PC-9 (cell line): ENCODE measurements at regions not wholly inside any gene's neighbourhood (a gene's known extent, or its start where the extent isn't known, plus 50 kb on each side); places are given as distances from the start of the nearest gene placed in this dataset.

Source experiments
- BruUV-seq: library from RNA; stranded (reverse); fragments of 400-500 nt; replicated peaks from 2 replicates; lab custom pipeline; 2021; lab: Mats Ljungman, UMichigan
- CTCF ChIA-PET: fragments of 300-600 bp; sonication (Branson Sonifier 250); formaldehyde crosslinking; loops from one replicate; lab custom pipeline; 2022; ENCODE audit warnings: antibody characterized with exemption; lab: Charles Lee
- POLR2A ChIA-PET: fragments of 300-600 bp; sonication (Branson Sonifier 250); formaldehyde crosslinking; loops from one replicate; lab custom pipeline; 2022; ENCODE audit warnings: antibody characterized with exemption; ENCODE audit not compliant: unreplicated experiment; lab: Charles Lee
- DNase-seq, 2 experiments: peaks; one replicate each; pipeline versions ENCODE4 v3.0.0 to v3.0.0-alpha.2; 2015 to 2022; ENCODE audit warnings: mixed read lengths in 1 of 2
- H2AFZ ChIP-seq: fragments of 200-600 bp; sonication (generic); 2 replicates; pipeline ENCODE4 v1.8.1; 2017; ENCODE audit warnings: antibody characterized with exemption
- H3F3A ChIP-seq: fragments of 200-600 bp; sonication (generic); 2 replicates; pipeline ENCODE4 v1.8.1; 2017; ENCODE audit warnings: antibody characterized with exemption, mild to moderate bottlenecking, low read depth; ENCODE audit not compliant: insufficient read depth
- H3K27ac ChIP-seq: fragments of 200-600 bp; sonication (generic); 2 replicates; pipeline ENCODE4 v1.6.1; 2016; ENCODE audit warnings: mixed run types
- H3K27me3 ChIP-seq: fragments of 200-600 bp; sonication (generic); 2 replicates; pipeline ENCODE4 v1.6.1; 2016; ENCODE audit warnings: low read depth, mixed run types; ENCODE audit not compliant: insufficient read depth
- H3K36me3 ChIP-seq: fragments of 200-600 bp; sonication (generic); 2 replicates; pipeline ENCODE4 v1.6.1; 2016; ENCODE audit warnings: low read depth, mixed run types
- H3K4me1 ChIP-seq: fragments of 200-600 bp; sonication (generic); replicated peaks from 2 replicates; pipeline ENCODE4 v1.6.1; 2016; ENCODE audit warnings: mixed run types; ENCODE audit not compliant: insufficient read depth
- H3K4me2 ChIP-seq: fragments of 200-600 bp; sonication (generic); 2 replicates; pipeline ENCODE4 v1.6.1; 2017; ENCODE audit warnings: mixed run types
- H3K4me3 ChIP-seq: fragments of 200-600 bp; sonication (generic); 2 replicates; pipeline ENCODE4 v1.6.1; 2016; ENCODE audit warnings: mixed run types
- H3K79me2 ChIP-seq: fragments of 200-600 bp; sonication (generic); 2 replicates; pipeline ENCODE4 v1.6.1; 2017; ENCODE audit warnings: low read depth, mixed run types
- H3K9me2 ChIP-seq: fragments of 200-600 bp; sonication (generic); 2 replicates; pipeline ENCODE4 v1.8.1; 2017; ENCODE audit warnings: mild to moderate bottlenecking; ENCODE audit not compliant: insufficient read depth
- H3K9me3 ChIP-seq: fragments of 200-600 bp; sonication (generic); 2 replicates; pipeline ENCODE4 v1.8.1; 2016; ENCODE audit warnings: low read depth; ENCODE audit not compliant: insufficient read depth
- H4K20me1 ChIP-seq: fragments of 200-600 bp; sonication (generic); 2 replicates; pipeline ENCODE4 v1.8.1; 2017; ENCODE audit not compliant: insufficient read depth
- CTCF ChIP-seq: fragments of 200-600 bp; sonication (generic); conservative IDR thresholded peaks from 2 replicates; pipeline ENCODE4 v1.6.1; 2017; ENCODE audit warnings: mixed run types, antibody characterized with exemption, mild to moderate bottlenecking, moderate library complexity
- EZH2 ChIP-seq: fragments of 200-600 bp; sonication (generic); IDR thresholded peaks from 2 replicates; pipeline ENCODE4 v1.8.0; 2017; ENCODE audit warnings: antibody characterized with exemption, low read depth
- intact Hi-C: fragments of 100-400 bp; cut with micrococcal nuclease; formaldehyde crosslinking; loops from one replicate; pipeline ENCODE4 v1.10.0; 2022; ENCODE audit not compliant: unreplicated experiment

DNA sequence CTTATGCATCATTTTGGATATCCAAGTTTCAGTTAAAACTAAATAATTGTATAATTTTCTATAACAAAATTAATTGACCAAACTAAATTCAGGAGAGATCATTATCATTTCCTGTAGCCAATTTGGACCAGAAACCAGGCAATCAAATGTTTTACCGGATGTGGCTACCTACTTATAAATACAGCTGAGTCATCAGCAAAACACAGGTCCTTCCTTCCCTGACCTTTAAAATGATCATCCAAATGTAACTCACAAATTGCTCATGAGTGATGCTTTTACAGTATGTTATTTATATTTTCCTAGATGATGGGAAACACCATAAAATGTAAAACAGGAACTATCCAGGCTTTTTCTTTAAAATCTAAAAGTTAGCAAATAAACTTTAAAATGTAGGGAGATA is 133.7 kb downstream of the CBLN2 start:
- H3K4me1 ChIP-seq = no peaks in the 10 kb centered on the region
- H3K79me2 ChIP-seq = no peaks in the 10 kb centered on the region
- BruUV-seq = no TSS peak
- no peak for TF ChIP-seq EZH2
- TF ChIP-seq CTCF = no peak
- no peaks in the 10 kb centered on the region for H3F3A ChIP-seq
- no peak overlapping the region for H3K4me2 ChIP-seq
- H2AFZ ChIP-seq = no peak overlapping the region
- no peak overlapping the region for H3K27ac ChIP-seq
- H3K9me2 ChIP-seq = no peaks in the 10 kb centered on the region
- H3K9me3 ChIP-seq = no peaks in the 10 kb centered on the region; the same call in 1 of the 2 replicates
- no peak for DNase-seq
- POLR2A ChIA-PET = no interaction called here
- no peak overlapping the region for H3K4me3 ChIP-seq
- CTCF ChIA-PET = no interaction called here
- no peaks in the 10 kb centered on the region; the same call in 1 of the 2 replicates for H4K20me1 ChIP-seq
- H3K27me3 ChIP-seq = no peaks in the 10 kb centered on the region
- H3K36me3 ChIP-seq = no peaks in the 10 kb centered on the region
- intact Hi-C loops = no loop called here

DNA sequence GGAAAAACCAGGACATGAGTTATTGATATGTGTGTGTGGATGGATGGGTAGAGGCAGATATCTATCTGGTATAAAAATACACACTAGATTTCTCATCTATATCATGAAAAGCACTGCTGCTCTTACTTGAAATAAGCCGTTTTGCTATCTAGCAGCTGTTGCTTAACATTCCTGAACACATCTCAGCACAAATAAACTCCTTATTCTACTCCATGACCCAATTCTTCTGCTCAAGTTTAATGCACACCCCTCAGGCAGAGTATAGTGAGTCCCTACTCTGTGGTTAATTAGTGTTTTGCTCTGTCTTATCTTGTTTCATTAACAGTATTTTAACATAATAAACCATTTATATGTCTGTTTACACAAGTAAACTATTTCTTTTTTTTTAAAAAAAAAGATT is 134.2 kb downstream of the CBLN2 start:
- H3F3A ChIP-seq = no peaks in the 10 kb centered on the region
- no peaks in the 10 kb centered on the region; the same call in 1 of the 2 replicates for H4K20me1 ChIP-seq
- no peak overlapping the region for H2AFZ ChIP-seq
- no peaks in the 10 kb centered on the region for H3K9me2 ChIP-seq
- no peak overlapping the region for H3K27ac ChIP-seq
- DNase-seq = no peak
- ChIA-PET POLR2A (no interaction called here), CTCF (no interaction called here)
- TF ChIP-seq EZH2 = no peak
- no peak for TF ChIP-seq CTCF
- no TSS peak for BruUV-seq
- H3K9me3 ChIP-seq = no peaks in the 10 kb centered on the region; the same call in 1 of the 2 replicates
- intact Hi-C loops = no loop called here
- no peak overlapping the region for H3K4me3 ChIP-seq
- no peaks in the 10 kb centered on the region for H3K79me2 ChIP-seq
- H3K4me1 ChIP-seq = no peaks in the 10 kb centered on the region
- no peaks in the 10 kb centered on the region for H3K36me3 ChIP-seq
- H3K27me3 ChIP-seq = no peaks in the 10 kb centered on the region
- H3K4me2 ChIP-seq = no peak overlapping the region

DNA sequence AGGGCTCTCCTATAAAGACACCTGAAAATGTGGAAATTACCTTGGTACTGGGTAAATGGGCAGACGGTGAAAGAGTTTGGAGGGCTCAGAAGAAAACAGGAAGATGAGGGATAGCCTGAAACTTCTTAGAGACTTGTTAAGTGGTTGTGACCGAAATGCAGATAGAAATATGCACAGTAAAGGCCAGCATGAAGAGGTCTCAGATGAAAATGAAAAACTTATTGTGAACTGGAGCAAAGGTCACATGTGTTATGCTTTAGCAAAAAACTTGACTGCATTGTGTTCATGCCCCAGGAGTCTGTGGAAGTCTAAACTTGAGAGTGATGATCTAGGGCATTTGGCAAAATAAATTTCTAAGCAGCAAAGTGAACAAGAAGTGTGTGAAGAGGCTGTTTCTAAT is 137.1 kb downstream of the CBLN2 start:
- TF ChIP-seq EZH2 (no peak), CTCF (no peak)
- Histone ChIP-seq H3K4me2 (no peak overlapping the region), H3K4me1 (no peaks in the 10 kb centered on the region), H3K27ac (no peak overlapping the region), H3K27me3 (no peaks in the 10 kb centered on the region), H4K20me1 (no peaks in the 10 kb centered on the region; the same call in 1 of the 2 replicates), H2AFZ (no peak overlapping the region), H3K36me3 (no peaks in the 10 kb centered on the region), H3K9me2 (no peaks in the 10 kb centered on the region), H3K4me3 (no peak overlapping the region), H3K79me2 (no peaks in the 10 kb centered on the region), H3K9me3 (no peaks in the 10 kb centered on the region; the same call in 1 of the 2 replicates), H3F3A (no peaks in the 10 kb centered on the region)
- ChIA-PET POLR2A (no interaction called here), CTCF (no interaction called here)
- intact Hi-C loops = no loop called here
- no TSS peak for BruUV-seq
- no peak for DNase-seq
